AG10803 (cell line): ENCODE measurements at regions not wholly inside any gene's neighbourhood (a gene's known extent, or its start where the extent isn't known, plus 50 kb on each side); places are given as distances from the start of the nearest gene placed in this dataset.
A peak's percentile ranks its signal among the peaks of the same experiment; 100 is the strongest.

ENCODE experiments used
- DNase-seq: peaks from one replicate; pipeline ENCODE4 v3.0.0; 2010; ENCODE audit warnings: low read depth
- H3K4me3 ChIP-seq: 2 replicates; pipeline ENCODE4 v1.5.1; 2011; ENCODE audit warnings: mild to moderate bottlenecking, low read length, control low read depth
- CTCF ChIP-seq: conservative IDR thresholded peaks from 2 replicates; pipeline ENCODE4 v1.5.1; 2011; ENCODE audit warnings: mild to moderate bottlenecking, low read length, control low read depth, inconsistent platforms

- DNase-seq, result no peak
- no peak for TF ChIP-seq CTCF
- H3K4me3 ChIP-seq, result no peak overlapping the region
Observed at GRCh38 chr15:79592126-79592525, 160.0 kb downstream of the MINAR1 start.

DNA sequence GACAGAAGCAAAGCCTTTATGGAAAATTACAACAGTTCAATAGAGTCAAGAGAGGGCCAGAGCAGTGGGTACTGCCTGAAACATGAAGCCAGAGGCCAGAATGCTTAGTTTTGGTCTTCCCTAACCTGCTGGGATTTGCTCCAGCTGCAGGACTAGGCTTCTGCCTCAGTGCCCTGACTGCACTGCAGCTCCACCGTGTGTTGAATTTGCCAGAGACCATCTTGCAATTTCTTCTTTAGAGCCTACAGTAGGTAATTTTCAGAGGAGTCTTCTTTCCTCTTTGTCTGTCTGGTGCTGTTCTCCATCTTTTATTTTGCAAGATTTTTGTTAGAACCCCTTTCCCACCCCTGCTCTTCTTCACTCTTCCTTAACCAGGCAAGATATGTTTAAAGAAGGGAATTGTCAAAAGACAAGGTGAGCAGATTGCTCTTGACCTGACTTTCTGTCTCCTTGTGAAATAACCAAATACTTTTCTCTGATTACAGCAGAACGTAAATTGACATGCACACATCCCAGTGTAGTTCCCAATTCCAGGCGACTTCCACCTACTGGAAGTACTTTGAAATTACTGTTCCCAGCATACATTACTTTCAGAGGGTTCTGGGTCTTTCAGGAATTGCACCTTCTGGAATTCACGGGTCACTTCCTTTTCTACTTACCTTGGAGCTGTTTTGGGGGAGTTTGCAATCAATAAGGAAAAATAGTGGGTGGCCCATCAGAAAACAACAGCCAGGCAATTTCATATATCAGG lies 161.2 kb downstream of the MINAR1 start:
- no peak overlapping the region for H3K4me3 ChIP-seq
- TF ChIP-seq CTCF, result peak; percentile 55
- peak; percentile 15 for DNase-seq

DNA sequence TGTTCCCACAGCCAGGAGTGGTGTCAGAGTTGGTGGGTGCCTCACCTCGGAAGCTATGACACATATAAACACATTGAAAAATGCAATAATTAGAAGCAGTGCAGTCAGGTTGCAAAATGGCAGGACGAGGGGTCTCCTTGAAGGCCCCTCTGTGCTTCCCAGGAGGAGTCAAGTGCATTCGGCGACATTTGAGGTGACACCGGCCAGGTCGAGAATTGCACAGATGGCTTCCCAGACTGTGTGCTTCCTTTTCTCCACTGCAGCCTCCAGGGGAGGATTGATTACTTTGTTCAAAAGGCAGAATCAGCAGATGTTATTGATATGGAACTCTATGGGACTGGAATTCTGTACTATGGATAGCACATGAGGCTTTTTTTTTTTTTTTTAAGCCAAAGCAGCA lies 163.2 kb downstream of the MINAR1 start:
- DNase-seq, result no peak
- no peak overlapping the region for H3K4me3 ChIP-seq
- no peak; the same call in 1 of the 2 replicates for TF ChIP-seq CTCF

- H3K4me3 ChIP-seq, result no peak overlapping the region
- DNase-seq, result peak; percentile 73
- peak; percentile 89 for TF ChIP-seq CTCF
Observed at GRCh38 chr15:79595995-79596622, 164.0 kb downstream of the MINAR1 start.

DNA sequence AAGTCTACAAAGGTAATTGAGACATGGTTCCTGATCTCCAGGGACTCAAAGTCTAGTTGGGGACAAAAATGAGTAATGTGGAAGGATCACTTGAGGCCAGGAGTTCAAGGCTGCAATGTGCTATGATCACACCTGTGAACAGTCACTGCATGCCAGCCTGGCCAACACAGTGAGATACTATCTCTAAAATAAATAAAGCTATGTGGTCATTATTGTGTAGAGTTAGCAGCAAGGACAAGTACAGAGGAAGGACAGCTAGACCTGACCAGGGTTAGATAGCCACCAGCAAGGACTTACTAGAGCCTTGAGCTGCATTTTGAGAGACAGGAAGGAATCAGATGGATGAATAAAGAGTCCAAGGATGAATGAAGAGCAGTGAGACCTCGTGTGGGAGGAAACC lies 166.5 kb downstream of the MINAR1 start:
- no peak for TF ChIP-seq CTCF
- DNase-seq, result no peak

GRCh38 chr15:79601405-79602086 lies 169.4 kb downstream of the MINAR1 start:
- DNase-seq, result no peak
- no peak for TF ChIP-seq CTCF
- no peak overlapping the region for H3K4me3 ChIP-seq

More for the DNA sequence above, 166.5 kb downstream of the MINAR1 start:
- H3K4me3 ChIP-seq, result no peak overlapping the region
